Embryonic facial prominence (tissue), 1 donor: ENCODE measurements at regions not wholly inside any gene's neighbourhood (a gene's known extent, or its start where the extent isn't known, plus 50 kb on each side); places are given as distances from the start of the nearest gene placed in this dataset.

Source experiments
- DNase-seq: peaks from one replicate; pipeline ENCODE4 v3.0.0-alpha.2; 2016; ENCODE audit errors: extremely low spot score

DNA sequence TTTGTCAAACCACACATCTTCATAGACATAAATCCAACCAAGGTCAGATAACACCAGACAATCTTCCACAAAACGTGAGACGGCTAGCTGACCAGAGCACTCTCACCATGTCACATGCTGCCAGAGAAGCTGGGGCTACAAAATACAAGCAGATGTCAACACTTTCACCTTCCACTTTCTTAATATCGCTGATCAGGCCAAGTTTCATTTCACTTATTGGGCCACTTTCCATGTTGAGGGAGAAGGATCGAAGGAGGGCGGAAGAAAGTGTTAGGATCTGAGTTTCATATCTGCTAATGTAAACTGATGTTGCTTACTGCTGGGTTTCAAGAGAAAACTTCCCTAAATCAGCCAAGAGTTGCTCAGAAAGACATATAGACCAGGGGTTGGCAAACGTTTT, 177.0 kb upstream of the PRDM1 start:
- DNase-seq = no peak

DNA sequence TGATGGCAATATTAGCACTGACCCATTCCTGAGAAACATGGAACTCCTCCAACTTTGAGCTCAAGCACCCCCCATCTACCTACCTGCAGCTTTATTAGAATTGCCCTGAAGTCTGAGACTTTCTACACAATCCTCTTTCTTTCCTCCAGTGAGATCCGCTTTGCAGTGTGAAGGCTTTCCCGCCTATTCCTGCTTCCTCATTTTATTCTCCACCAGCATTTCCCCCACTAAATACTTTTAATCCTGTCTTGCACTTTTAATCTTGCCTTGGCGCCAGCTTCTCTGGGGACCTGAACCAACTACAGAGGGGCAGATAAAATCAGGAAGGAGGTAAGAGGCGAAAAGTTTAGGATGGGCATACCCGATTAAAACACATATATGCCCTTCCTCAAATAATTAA, 178.1 kb upstream of the PRDM1 start:
- DNase-seq = no peak

DNA sequence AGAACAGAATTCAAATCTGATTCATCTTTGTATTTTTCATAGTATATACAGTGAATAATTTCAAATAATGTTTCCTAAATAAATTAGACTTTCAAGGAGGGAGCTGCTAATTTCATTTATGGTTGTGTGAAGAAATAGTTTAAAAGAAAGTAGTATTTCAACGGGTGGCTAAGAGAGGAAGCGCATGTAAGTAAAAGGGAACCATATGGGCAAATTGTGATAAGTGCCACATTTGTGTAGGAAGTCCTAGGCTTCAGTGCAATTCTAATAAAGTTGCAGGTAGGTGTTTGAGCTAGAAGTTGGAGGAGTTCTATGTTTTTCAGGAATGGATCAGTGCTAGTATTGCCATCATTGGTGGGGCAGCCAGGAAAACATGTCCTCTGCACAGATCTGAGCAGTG, 178.8 kb upstream of the PRDM1 start:
- no peak for DNase-seq

DNA sequence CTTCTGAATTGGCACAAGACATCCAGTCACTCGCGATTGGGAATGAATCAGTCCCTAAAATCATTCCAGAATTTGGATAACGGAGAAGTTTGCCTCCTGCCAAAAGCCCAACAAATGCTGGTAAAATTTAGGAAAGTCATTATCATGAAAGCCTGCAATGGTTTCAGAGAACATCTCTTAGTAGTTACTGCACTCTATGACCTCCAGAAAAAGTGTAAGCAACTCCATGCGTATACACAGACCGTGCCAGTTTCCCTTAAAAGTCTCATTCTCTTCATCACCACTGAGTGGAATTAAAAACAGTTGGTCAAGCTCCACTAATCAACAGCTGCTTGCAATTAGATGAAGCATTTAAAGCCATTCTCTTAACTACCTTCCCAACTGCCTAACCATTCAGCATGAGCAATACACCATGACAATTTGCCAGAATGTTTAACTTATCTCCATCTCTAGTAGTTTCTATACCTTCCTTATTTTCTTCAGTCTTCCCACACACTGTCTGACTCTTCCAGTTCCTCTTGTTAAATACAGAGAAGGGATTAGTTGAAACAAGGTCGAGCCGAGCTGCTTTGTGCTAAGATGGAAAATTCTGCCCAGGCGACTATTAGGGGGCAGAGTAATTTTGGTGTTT, 183.6 kb upstream of the PRDM1 start:
- no peak for DNase-seq

DNA sequence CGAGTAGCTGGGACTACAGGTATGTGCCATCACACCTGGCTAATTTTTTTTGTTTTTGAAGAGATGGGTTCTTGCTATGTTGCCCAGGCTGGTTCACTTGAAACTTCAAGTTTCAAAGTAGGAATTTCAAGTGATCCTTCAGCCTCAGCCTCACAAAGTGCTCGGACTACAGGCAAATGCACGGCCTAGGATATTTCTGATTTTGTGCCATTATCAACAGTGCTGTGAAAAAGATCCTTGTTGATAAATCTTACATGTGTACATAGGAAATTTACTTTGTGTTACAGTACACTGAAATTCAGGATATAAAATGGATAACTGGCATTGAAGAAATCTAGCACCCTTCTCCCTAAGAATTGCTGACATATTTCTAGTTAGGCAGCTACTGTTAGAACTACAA, 184.6 kb upstream of the PRDM1 start:
- DNase-seq = no peak

DNA sequence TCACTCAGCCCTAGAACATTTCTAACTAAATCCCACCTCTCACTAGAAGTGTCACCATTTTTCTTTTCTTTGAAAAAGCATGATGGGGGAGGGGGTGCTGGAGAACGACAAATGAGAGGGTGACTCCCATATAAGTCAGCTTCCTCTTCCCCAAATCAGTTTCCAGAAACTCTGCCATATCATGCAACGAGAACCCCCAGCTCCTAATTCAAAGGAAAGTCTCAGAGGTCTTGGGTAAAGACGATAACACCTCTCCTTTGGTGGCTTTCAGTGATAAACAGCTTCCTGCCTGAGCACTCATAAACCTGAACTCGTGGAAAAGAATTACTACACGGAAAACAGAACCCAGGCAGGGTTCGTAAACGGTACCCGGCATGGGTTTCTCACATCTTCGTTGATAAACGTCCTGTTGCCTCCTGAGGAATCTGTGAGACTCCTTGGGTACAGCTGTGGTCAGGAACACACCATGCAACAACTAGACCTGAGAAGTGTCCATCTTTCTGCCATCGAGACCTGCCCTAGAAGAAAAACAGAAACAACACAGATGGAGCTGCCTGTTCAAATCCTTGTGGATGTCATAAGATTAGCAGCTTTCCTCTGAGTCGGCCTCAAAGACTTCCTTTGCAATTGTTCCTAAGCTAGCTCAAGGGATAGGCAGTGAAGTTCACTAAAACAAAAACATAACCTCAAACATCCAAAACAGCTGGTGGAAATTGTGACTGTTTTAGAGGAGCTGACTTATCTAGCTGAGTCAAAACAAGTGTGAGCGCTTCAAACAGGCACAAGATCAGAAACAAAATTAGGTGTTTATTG, 185.8 kb upstream of the PRDM1 start:
- DNase-seq = no peak

DNA sequence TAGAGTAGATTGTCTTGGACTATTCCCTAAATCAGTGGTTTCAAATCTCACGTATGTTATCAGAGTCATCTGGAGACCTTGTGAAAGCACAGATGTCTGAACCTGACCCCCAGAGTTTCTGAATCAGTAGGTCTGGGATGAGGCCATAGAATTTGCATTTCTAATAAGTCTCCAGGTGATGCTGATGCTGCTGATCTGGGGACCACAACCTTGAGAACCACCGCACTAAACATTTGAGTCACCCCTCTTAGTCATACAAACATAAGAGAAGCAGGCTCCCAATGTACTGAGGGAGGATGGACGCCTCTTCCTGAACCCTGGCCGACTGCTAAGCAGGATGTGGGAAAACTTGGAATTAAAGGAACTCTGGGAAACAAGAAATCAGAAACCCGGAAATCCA, 187.8 kb upstream of the PRDM1 start:
- DNase-seq = no peak

DNA sequence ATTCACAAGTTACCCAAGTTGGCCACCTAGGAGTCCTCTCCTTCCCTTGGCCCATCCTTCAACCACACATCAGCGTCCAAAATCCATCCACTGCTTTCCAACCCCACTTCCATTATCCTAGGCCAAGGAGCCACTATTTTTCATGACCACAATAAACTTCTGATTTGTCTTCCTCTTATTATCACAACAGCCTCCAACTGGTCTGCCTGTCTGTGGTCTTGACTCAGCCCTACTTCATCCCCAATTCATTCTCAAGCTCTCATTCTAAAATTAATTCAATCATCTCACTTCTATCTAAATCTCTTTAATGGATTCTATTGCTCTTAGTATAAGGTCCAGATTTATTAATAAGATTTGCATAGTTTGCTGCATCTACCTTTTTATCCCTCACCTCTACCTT, 189.0 kb upstream of the PRDM1 start:
- no peak for DNase-seq

DNA sequence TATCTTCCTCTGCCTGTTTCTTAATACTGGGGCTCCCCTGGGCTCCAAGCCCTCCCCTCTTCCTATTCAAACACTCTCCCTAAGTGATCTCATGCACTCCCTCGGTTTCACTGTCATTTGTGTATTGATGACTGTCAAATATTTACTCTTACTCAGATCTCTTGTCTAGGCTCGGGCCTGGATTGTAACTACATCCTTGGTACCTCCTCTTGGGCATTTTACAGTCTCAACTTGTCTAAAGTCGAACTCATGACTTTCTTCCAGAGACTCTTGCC, 189.4 kb upstream of the PRDM1 start:
- DNase-seq = no peak

DNA sequence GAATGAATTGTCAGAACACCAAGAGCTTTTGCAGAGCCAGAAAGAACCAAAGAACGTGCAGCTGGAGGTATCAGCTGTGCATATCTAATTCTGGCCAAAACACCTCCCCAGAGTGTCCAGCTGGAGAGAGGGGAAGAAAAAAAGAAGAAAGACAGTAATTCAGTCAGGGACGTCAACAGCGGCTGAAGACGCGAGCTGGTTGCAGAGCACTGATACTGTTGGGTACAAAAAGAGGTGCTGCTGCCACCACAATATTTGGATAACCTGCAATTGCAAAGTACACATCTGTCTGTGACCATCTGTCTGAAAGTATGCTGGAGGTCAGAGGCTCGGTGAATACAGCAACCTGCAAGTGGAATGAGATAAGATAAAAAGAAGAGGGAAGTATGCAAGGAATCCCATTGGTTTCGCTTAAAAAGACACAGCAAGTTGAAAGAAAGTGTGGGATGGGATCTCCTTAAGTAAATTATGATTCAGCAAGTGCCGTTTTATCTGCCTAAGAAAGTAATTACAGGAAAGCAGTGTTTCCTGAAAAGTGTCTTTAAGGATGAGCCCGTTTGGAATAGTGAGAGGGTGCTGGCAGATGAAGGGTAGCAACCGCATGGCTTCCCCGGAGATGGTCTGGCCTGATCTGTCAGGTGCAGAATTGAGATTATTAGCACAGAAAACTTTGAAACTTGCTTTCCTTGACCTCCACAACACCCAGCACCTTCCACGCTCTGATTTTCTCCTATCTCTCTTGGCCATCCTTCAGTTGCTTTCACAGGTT, 189.9 kb upstream of the PRDM1 start:
- no peak for DNase-seq

DNA sequence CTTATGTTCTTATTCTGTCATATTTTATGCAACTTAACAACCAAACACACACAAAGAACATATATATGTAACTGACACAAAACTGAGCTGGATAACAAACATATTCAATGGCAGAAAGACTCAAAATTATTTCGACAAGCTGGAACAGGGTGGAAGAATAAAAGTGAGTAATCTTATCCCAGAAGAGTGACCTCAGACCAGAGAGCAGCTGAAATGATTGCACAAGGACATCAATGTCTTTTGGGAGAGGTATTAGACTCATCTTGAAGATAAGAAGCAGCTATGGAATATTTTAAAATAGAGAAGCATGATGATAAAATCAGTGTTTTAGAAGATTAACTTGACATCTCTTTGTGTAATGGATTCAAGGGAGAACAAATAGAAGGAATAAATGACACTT, 191.6 kb upstream of the PRDM1 start:
- DNase-seq = no peak

DNA sequence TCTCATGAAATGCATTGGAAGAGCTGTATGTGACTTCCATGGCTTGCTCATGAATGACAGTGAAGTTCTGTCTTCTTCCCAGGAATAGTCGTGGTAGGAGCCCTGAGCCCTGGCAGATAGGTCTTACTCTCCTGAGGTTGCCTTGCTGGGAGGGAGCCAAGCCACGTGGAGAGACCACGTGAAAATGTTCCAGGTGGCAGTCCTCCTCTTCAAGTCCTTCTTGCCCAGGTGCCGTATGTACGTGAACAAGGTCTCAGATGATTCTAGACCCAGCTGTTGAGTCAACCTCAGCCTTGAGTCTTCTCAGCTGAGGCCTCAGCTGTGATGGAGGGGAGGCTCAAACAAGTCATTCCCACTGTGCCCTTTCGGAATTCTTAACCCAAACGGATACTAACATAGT, 192.4 kb upstream of the PRDM1 start:
- DNase-seq = no peak

DNA sequence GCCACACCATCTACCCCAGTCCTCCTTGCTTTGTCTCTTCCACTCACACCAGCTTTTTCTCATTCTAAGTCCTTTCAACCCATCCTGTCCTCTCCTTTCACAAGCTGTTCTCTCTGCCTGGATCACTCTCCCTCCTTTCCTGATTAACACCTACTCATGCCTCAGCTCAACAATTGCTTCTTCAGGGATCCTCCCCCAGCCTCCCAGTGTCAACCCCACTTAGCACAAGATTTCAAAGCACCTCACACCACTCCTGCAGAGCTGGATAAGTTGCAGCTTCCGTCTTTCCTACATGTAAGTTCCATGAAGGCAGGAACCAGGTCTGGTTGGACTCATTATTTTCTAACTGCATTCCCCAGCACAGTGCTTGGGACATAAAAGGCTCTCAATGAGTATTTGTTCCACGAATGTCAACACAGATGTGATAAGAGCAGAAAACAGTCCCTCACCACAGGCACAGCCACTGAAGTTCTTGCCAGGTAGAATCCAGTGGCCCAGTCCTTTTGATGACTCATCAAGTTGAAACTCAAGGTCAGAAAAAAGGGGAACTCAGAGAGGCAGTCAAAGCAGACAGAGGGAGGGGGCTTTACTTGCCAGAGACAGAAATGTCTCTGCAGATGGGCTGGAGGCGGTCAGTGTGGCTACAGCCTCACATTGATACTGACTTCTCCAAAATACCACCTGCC, 193.4 kb upstream of the PRDM1 start:
- no peak for DNase-seq

DNA sequence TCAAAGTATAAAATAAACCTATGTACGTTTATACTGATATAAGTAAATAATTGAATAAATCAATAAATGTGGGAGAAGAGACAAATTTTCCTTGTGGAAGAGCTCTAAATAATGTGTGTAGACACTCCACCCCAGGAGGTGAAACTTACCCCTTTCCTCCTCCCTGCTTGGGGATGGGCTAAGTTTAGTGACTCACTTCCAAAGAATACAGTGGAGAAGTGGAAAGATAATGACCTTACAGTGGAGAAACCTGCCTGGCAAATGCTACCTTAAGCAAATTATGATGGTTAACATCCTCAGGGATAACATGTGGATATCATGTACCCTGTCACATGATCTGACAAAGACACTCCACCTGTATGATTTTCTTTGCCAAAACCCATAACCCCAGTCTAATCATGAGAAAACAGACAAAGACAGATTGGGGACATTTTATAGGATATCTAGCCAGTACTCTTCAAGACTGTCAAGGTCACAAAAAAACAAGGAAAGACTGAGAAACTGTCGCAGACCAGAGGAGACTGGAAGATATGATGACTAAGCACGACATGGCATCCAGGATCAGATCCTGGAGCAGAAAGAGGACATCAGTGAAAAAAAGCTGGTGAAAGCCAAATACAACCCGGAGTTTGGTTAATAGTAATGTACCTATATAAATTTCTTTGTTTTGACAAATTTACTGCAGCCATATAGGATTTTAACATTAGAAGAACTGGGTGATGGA, 195.5 kb upstream of the PRDM1 start:
- DNase-seq = no peak

DNA sequence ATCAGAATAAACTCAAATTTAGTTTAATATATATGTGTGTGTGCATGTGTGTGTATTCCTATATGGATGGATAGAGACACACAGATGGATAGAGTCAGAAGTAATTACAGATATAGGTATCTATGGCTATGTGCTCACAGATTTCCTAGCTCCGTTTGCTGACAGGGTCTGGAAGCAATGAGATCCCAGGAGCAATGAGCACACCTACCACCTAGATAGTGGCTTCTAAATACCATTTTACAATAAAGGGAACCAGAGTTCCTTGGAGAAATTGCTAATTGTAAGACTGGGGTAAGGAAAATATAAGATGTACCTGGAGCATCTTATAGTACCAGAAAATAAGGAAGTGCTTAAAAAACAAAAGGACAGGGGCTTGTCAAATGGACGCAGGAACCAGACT, 196.2 kb upstream of the PRDM1 start:
- DNase-seq = no peak

DNA sequence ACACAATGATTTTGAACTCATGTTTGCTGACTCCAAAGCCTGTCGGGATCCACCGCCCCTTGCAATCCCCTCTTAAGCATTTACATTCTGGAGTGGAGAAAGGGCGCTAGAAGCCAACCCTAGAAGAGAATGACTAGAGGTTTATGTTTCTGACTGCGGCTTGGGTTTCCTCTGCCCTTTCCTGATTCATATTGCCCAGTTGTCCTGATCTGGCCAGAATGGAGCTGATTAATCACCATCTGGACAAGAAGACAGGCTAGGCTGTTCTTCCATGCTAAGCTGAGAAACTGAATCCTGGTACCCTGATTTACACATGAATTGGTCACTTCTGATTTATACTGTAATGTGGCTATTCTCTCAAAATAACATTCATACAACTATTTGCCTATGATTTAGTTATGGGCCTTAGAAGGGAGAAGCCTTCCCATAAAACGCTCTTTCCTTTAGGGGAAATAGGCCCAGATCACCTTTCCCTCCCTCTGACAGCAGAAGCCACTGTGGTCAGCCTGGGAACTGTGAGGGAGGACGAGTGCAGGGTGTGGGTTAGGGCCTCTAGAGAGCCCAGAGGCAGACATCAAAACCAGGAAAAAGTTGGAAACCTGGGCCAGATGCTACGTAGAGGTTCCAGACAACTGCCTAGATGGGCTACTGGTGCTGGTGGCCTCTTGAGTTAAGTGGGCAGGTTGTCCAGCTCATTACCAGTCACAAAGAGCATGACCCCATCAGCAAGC, 199.2 kb upstream of the PRDM1 start:
- DNase-seq = no peak

DNA sequence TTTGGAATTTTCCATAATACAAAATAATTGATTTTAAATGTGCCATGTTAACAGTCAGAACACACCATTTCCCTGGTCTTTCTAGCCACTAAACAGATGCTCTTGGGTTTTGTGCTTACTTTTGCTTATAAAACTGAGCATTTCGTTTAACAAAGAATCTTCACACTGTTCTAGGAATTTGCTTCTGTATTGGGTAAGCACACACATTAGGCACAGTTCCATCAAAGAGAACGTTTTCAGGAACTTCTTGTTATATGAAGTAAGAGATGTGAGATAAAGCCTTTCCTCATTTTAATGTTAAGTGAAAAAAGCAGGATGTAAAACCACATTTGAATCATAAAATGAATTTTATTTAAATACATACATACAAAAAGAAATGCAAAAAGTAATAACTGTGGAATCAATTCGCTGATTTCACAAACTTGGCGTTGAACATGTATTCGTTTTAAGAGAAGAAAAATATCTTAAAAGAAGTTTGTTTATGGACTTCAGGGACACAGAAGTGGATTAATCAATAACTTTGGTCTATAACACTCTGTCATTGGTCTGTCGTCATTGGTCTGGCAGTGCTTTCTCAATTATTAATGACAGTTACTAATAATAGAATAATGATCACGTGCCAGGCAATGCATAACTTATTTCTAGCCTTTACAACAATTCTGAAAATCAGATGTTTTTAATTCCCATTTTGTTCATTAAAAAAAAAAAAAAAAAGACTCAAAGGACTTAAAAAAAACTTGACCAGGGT, 199.9 kb upstream of the PRDM1 start:
- DNase-seq = no peak

DNA sequence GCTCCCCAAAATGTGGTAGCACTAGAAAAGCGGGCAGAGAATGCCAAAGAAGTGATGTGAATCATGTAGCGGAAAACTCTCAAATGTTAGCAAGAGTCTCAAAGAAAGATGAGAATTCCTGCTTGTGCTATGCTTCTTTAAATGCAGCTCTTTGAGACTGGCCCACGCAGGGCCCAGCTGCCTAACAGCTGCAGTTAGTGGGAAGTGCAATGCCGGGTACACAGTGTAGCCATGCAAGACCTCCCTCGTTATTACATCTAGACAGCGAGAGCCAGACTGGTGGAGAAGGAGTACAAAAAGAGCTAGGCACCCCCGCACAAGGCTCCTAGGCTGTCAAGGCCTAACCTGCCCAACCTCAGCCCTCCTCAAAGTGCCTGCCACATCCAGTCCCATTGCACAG, 201.7 kb upstream of the PRDM1 start:
- no peak for DNase-seq

DNA sequence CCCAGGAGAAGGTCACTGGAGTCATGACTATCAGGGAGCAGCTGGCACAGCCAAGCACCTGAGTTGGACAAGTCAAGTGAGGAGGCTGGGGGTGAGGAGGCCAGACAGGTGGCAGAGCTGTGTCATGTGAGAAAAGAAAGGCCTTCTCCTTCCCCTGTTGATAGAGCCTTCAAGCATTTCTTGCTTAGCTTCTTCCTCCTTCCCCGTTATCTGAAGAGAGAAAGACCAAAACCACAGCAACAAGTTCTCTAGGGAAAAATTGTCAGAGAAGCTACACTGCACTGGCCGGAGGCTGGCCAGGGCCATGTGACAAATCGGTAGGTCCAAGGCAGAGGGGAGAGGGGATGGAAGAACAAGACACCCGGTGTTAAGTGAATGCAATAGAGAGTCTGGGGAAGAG, 202.1 kb upstream of the PRDM1 start:
- no peak for DNase-seq

DNA sequence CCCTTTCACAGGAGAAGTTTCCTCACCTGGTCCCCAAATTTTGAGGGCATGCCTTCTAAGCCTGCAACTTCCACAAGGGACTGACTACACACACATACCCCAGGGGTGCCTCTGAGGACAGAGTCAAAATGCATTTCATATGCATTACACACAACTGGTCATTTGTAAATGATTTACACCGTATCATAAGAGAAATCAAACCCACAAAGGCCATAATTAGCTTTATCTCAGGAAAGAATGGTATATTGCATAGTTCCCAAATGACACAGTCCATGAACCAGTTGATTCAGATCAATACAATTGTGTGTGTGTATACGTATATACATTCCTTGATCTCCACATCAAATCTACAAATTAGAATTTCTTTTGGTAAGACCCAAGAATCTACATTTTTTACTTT, 203.3 kb upstream of the PRDM1 start:
- no peak for DNase-seq
